ENCODE measurements at regions not wholly inside any gene's neighbourhood (a gene's known extent, or its start where the extent isn't known, plus 50 kb on each side); places are given as distances from the start of the nearest gene placed in this dataset.

DNA sequence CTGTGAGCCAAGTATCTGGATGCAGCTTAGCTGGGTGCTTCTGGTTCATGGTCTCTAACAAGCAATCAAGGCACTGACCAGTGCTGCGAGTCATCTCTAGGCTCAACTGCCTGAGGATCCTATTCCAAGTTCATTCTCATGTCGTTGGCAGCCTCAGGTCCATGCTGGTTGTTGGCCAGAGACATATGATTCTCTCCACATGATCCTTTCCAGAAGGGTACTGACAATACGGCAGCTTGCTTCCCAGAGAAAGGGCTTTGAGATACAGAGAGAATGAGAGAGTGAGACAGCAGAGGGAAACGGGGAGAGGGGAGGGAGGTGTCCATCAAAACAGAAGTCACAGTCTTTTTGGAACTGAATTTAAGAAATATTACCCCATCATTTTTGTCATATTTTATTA, 405.6 kb downstream of the XPNPEP1 start:
- DNase-seq = no peak
- Histone ChIP-seq H3K36me3 (no peaks in the 10 kb centered on the region), H3K27me3 (replicated peaks in 1 of 7) (no peaks in the 10 kb centered on the region), H3K4me1 (no peaks in the 10 kb centered on the region), H3K4me3 (no peak overlapping the region), H3K9me3 (peaks cover 0 to 9% (median 0%) of the 10 kb centered on the region in 8 donors), H3K27ac (no peak overlapping the region)
- WGBS, 5 donors = 70 to 85% (median 72%) methylated on average over 4 of the region's 4 CpGs
- intact Hi-C loops (cut with DNase I; ENCODE audit: low total_unique reads) = no loop called here
- TF ChIP-seq POLR2A (IDR thresholded peaks at IDR 0.05) (no peak), CTCF (IDR thresholded peaks at IDR 0.05 in 8 of 11, conservative IDR thresholded peaks at IDR 0.05 in 3 of 11) (no peak), POLR2AphosphoS5 (IDR thresholded peaks at IDR 0.05) (no peak)

DNA sequence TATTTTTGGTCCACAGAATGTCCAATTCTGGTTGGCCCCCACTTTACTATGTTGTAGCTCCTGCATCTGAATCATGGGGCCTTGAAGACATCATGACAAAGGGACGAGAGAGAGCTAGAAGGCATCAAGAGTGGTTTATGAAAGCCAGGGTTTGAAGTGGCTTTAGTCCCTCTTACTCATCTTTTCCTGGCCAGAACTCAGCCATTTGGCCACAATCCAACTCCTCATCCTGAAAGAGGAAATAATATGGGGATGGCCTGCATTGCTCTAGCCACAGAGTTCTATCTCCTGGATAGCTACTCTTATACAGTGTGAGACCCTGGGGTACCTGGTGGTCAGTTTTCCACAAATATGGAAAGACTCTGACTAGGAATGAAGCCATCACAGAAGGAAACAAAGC, 418.9 kb downstream of the XPNPEP1 start:
- Histone ChIP-seq H3K27me3 (replicated peaks in 1 of 7) (no peaks in the 10 kb centered on the region), H3K36me3 (no peaks in the 10 kb centered on the region), H3K27ac (no peak overlapping the region), H3K4me1 (no peaks in the 10 kb centered on the region), H3K4me3 (no peak overlapping the region), H3K9me3 (peaks cover 0 to 17% (median 10%) of the 10 kb centered on the region in 8 donors)
- no peak for TF ChIP-seq CTCF (IDR thresholded peaks at IDR 0.05 in 8 of 11, conservative IDR thresholded peaks at IDR 0.05 in 3 of 11)
- no peak for TF ChIP-seq POLR2A (IDR thresholded peaks at IDR 0.05)
- TF ChIP-seq POLR2AphosphoS5 (IDR thresholded peaks at IDR 0.05) = no peak
- intact Hi-C loops (cut with DNase I; ENCODE audit: low total_unique reads) = no loop called here
- DNase-seq = no peak
- 0 to 44% (median 29%) methylated on average over 1 of the region's 1 CpG for WGBS, 5 donors

DNA sequence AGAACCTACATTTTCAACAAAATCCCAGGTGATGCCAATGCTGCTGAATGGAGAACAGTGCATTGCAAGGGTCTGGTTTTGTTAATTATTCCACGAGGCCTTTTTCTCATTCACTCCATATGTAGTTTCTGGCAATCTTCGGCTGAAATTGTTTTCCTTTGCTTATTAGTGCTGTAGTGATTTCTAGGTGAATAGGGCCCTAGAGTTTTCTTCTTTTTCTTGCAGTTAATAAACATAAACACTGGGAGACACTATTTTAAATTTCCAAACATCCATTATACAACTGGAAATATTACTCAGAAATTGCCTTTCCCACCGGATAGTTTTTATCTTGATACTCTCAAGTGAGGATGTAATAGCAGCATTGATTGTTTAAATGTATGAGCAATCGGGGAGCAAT, 435.6 kb downstream of the XPNPEP1 start:
- intact Hi-C loops (cut with DNase I; ENCODE audit: low total_unique reads) = no loop called here
- no peaks in the 10 kb centered on the region for H3K27me3 ChIP-seq (replicated peaks in 1 of 7)
- H3K9me3 ChIP-seq = peaks cover 0 to 20% (median 7%) of the 10 kb centered on the region in 8 donors
- TF ChIP-seq CTCF (IDR thresholded peaks at IDR 0.05 in 8 of 11, conservative IDR thresholded peaks at IDR 0.05 in 3 of 11) (no peak), POLR2A (IDR thresholded peaks at IDR 0.05) (no peak), POLR2AphosphoS5 (IDR thresholded peaks at IDR 0.05) (no peak)
- no peak for DNase-seq
- H3K4me1 ChIP-seq = no peaks in the 10 kb centered on the region
- no peak overlapping the region for H3K27ac ChIP-seq
- H3K4me3 ChIP-seq = no peak overlapping the region
- WGBS, 5 donors = 75 to 87% (median 81%) methylated on average over 4 of the region's 4 CpGs
- H3K36me3 ChIP-seq = no peaks in the 10 kb centered on the region

GRCh38 chr10:109480836-109481235, 442.5 kb downstream of the XPNPEP1 start:
- H3K36me3 ChIP-seq = no peaks in the 10 kb centered on the region
- no peaks in the 10 kb centered on the region for H3K27me3 ChIP-seq (replicated peaks in 1 of 7)
- no peak overlapping the region for H3K4me3 ChIP-seq
- H3K4me1 ChIP-seq = no peaks in the 10 kb centered on the region
- intact Hi-C loops (cut with DNase I; ENCODE audit: low total_unique reads) = no loop called here
- TF ChIP-seq POLR2A (IDR thresholded peaks at IDR 0.05) = no peak
- no peak for TF ChIP-seq POLR2AphosphoS5 (IDR thresholded peaks at IDR 0.05)
- no peak for TF ChIP-seq CTCF (IDR thresholded peaks at IDR 0.05 in 8 of 11, conservative IDR thresholded peaks at IDR 0.05 in 3 of 11)
- no peaks in the 10 kb centered on the region for H3K9me3 ChIP-seq
- no peak for DNase-seq
- H3K27ac ChIP-seq = no peak overlapping the region

Measured in spleen (tissue), 11 donors.